GM18867 (cell line): ENCODE measurements at regions not wholly inside any gene's neighbourhood (a gene's known extent, or its start where the extent isn't known, plus 50 kb on each side); places are given as distances from the start of the nearest gene placed in this dataset.

Experiments
- ATAC-seq: cut with Tn5 transposase; IDR thresholded peaks from one replicate; pipeline ENCODE4 v1.9.1; 2021; ENCODE audit warnings: mild to moderate bottlenecking, moderate library complexity; ENCODE audit not compliant: unreplicated experiment

GRCh38 chr6:17047889-17048288, 54.0 kb upstream of the STMND1 start:
- ATAC-seq, result no peak

- ATAC-seq, result no peak
Measured at GRCh38 chr6:17045581-17046322, 56.1 kb upstream of the STMND1 start.

GRCh38 chr6:17043148-17043522, 58.7 kb upstream of the STMND1 start:
- no peak for ATAC-seq

GRCh38 chr6:17042422-17043147, 59.3 kb upstream of the STMND1 start:
- ATAC-seq, result no peak

- no peak for ATAC-seq
Measured at GRCh38 chr6:17039266-17039665, 62.6 kb upstream of the STMND1 start.

- ATAC-seq, result no peak
Measured at GRCh38 chr6:17038316-17038715, 63.5 kb upstream of the STMND1 start.

- ATAC-seq, result no peak
Measured at GRCh38 chr6:17036065-17036393, 65.8 kb upstream of the STMND1 start.

GRCh38 chr6:17035257-17036064, 66.4 kb upstream of the STMND1 start:
- no peak for ATAC-seq

GRCh38 chr6:17033746-17034145, 68.1 kb upstream of the STMND1 start:
- no peak for ATAC-seq

- ATAC-seq, result no peak
Measured at GRCh38 chr6:17032988-17033634, 68.7 kb upstream of the STMND1 start.

GRCh38 chr6:17032590-17032987, 69.3 kb upstream of the STMND1 start:
- no peak for ATAC-seq

- no peak for ATAC-seq
Measured at GRCh38 chr6:17031961-17032360, 69.9 kb upstream of the STMND1 start.

GRCh38 chr6:17027441-17027840, 74.4 kb upstream of the STMND1 start:
- no peak for ATAC-seq

- peak; percentile 84 for ATAC-seq
Measured at GRCh38 chr6:17022604-17023003, 79.2 kb upstream of the STMND1 start.

- no peak for ATAC-seq
Measured at GRCh38 chr6:17021539-17021889, 80.3 kb upstream of the STMND1 start.

GRCh38 chr6:17020889-17021538, 80.8 kb upstream of the STMND1 start:
- no peak for ATAC-seq

- no peak for ATAC-seq
Measured at GRCh38 chr6:17018425-17018824, 83.4 kb upstream of the STMND1 start.

GRCh38 chr6:17017416-17017815, 84.4 kb upstream of the STMND1 start:
- no peak for ATAC-seq

- no peak for ATAC-seq
Measured at GRCh38 chr6:17015551-17016381, 86.1 kb upstream of the STMND1 start.

- ATAC-seq, result peak; percentile 97
Measured at GRCh38 chr6:17015144-17015543, 86.7 kb upstream of the STMND1 start.
